ENCODE measurements at regions not wholly inside any gene's neighbourhood (a gene's known extent, or its start where the extent isn't known, plus 50 kb on each side); places are given as distances from the start of the nearest gene placed in this dataset.

GRCh38 chr12:31221551-31221945, 104.4 kb downstream of the SINHCAF start:
- no peak for TF ChIP-seq CTCF (IDR thresholded peaks at IDR 0.05; ENCODE audit: low read depth, low read length, poor library complexity, severe bottlenecking)
- TF ChIP-seq EZH2phosphoT487 (IDR thresholded peaks at IDR 0.05; ENCODE audit: borderline replicate concordance, low read length), result no peak

Measured in DOHH2 (cell line).